Endodermal cell (in vitro differentiated cells): ENCODE measurements at regions not wholly inside any gene's neighbourhood (a gene's known extent, or its start where the extent isn't known, plus 50 kb on each side); places are given as distances from the start of the nearest gene placed in this dataset.

Source experiments
- DNase-seq: peaks from one replicate; pipeline ENCODE4 v3.0.0-alpha.2; 2017
- H3K27ac ChIP-seq: 2 replicates; pipeline ENCODE4 v1.5.1; 2013; ENCODE audit warnings: mild to moderate bottlenecking, low read depth, low read length, moderate library complexity
- H3K27me3 ChIP-seq: 2 replicates; pipeline ENCODE4 v1.6.1; 2013; ENCODE audit warnings: mild to moderate bottlenecking, low read length, moderate library complexity; ENCODE audit not compliant: insufficient read depth, control insufficient read depth, poor library complexity, severe bottlenecking
- H3K36me3 ChIP-seq: 2 replicates; pipeline ENCODE4 v1.7.0; 2013; ENCODE audit warnings: mild to moderate bottlenecking, low read length, moderate library complexity; ENCODE audit not compliant: control insufficient read depth, insufficient read depth
- H3K4me1 ChIP-seq: one replicate; pipeline ENCODE4 v1.7.0; 2013; ENCODE audit warnings: low read length; ENCODE audit not compliant: control insufficient read depth, insufficient read depth
- H3K4me3 ChIP-seq: 2 replicates; pipeline ENCODE4 v1.5.1; 2013; ENCODE audit warnings: mild to moderate bottlenecking, low read length, moderate library complexity
- H3K9ac ChIP-seq: 2 replicates; pipeline ENCODE4 v1.6.1; 2013; ENCODE audit warnings: mild to moderate bottlenecking, low read length, moderate library complexity; ENCODE audit not compliant: poor library complexity, severe bottlenecking; ENCODE audit errors: extremely low read depth
- H3K9me3 ChIP-seq: 2 replicates; pipeline ENCODE4 v1.6.1; 2013; ENCODE audit warnings: mild to moderate bottlenecking, low read length, moderate library complexity; ENCODE audit not compliant: control insufficient read depth
- H3K27ac Mint-ChIP-seq: 2 replicates; pipeline ENCODE4 v1.8.0; 2020; ENCODE audit warnings: mixed read lengths
- H3K27me3 Mint-ChIP-seq: 2 replicates; pipeline ENCODE4 v1.8.0; 2021; ENCODE audit warnings: mild to moderate bottlenecking, mixed read lengths; ENCODE audit not compliant: insufficient read depth
- H3K36me3 Mint-ChIP-seq: 2 replicates; pipeline ENCODE4 v1.8.0; 2020; ENCODE audit warnings: low read depth, mixed read lengths
- H3K4me1 Mint-ChIP-seq: 2 replicates; pipeline ENCODE4 v1.8.0; 2020; ENCODE audit warnings: mixed read lengths
- H3K4me3 Mint-ChIP-seq: 2 replicates; pipeline ENCODE4 v1.8.0; 2020; ENCODE audit warnings: mild to moderate bottlenecking, moderate library complexity, mixed read lengths
- H3K9me3 Mint-ChIP-seq: 2 replicates; pipeline ENCODE4 v1.8.0; 2020; ENCODE audit warnings: mild to moderate bottlenecking, mixed read lengths
- CTCF ChIP-seq: fragments of 200-600 bp; sonication (generic); conservative IDR thresholded peaks from 2 replicates; pipeline ENCODE4 v1.5.0; 2021; ENCODE audit warnings: antibody characterized with exemption, mild to moderate bottlenecking
- WGBS, 2 experiments: methylation state at CpG; one replicate each; pipeline versions ENCODE4 v1.1.5 to v1.1.7; 2013; ENCODE audit warnings: missing lambda C conversion rate in 2 of 2, mixed read lengths in 1 of 2; ENCODE audit not compliant: insufficient coverage in 1 of 2, insufficient read length in 1 of 2; 5-methylcytosine and 5-hydroxymethylcytosine counted together

- WGBS, 2 experiments, result 79 to 88% methylated on average over 6 to 12 of the region's 12 CpGs
- Mint-ChIP-seq H3K4me3 (no peak overlapping the region), H3K27me3 (no peaks in the 10 kb centered on the region), H3K36me3 (no peaks in the 10 kb centered on the region), H3K4me1 (peaks cover 4% of the 10 kb centered on the region), H3K9me3 (no peaks in the 10 kb centered on the region), H3K27ac (no peak overlapping the region)
- H3K9ac ChIP-seq, result no peak overlapping the region
- no peak overlapping the region for H3K4me3 ChIP-seq
- no peak overlapping the region for H3K27ac ChIP-seq
- no peak for TF ChIP-seq CTCF
- DNase-seq, result no peak
- H3K36me3 ChIP-seq, result no peaks in the 10 kb centered on the region
- H3K9me3 ChIP-seq, result no peaks in the 10 kb centered on the region
- no peaks in the 10 kb centered on the region for H3K4me1 ChIP-seq
- H3K27me3 ChIP-seq, result no peaks in the 10 kb centered on the region
Observed at GRCh38 chr6:19976411-19977129, 139.4 kb downstream of the ID4 start.

GRCh38 chr6:19979059-19979458 lies 141.9 kb downstream of the ID4 start:
- DNase-seq, result no peak
- no peaks in the 10 kb centered on the region for H3K27me3 Mint-ChIP-seq
- no peak overlapping the region for H3K9ac ChIP-seq
- H3K4me3 ChIP-seq, result no peak overlapping the region
- TF ChIP-seq CTCF, result no peak
- no peak overlapping the region for H3K27ac Mint-ChIP-seq
- WGBS, 2 experiments, result 94% methylated on average over 6 to 7 of the region's 7 CpGs
- H3K27ac ChIP-seq, result no peak overlapping the region
- H3K4me3 Mint-ChIP-seq, result no peak overlapping the region
- no peaks in the 10 kb centered on the region for H3K9me3 ChIP-seq
- H3K27me3 ChIP-seq, result no peaks in the 10 kb centered on the region
- H3K36me3 Mint-ChIP-seq, result no peaks in the 10 kb centered on the region
- no peaks in the 10 kb centered on the region for H3K9me3 Mint-ChIP-seq
- no peaks in the 10 kb centered on the region for H3K4me1 ChIP-seq
- peaks cover 4% of the 10 kb centered on the region for H3K4me1 Mint-ChIP-seq
- no peaks in the 10 kb centered on the region for H3K36me3 ChIP-seq

- no peak overlapping the region for H3K27ac ChIP-seq
- no peak overlapping the region for H3K9ac ChIP-seq
- no CpG with 5 or more reads among the region's 1 CpG for WGBS, 2 experiments
- H3K27me3 ChIP-seq, result no peaks in the 10 kb centered on the region
- Mint-ChIP-seq H3K27ac (no peak overlapping the region), H3K4me1 (peaks cover 4% of the 10 kb centered on the region), H3K36me3 (no peaks in the 10 kb centered on the region), H3K9me3 (no peaks in the 10 kb centered on the region), H3K27me3 (no peaks in the 10 kb centered on the region), H3K4me3 (no peak overlapping the region)
- H3K36me3 ChIP-seq, result no peaks in the 10 kb centered on the region
- no peaks in the 10 kb centered on the region for H3K4me1 ChIP-seq
- no peak for TF ChIP-seq CTCF
- no peak overlapping the region for H3K4me3 ChIP-seq
- H3K9me3 ChIP-seq, result no peaks in the 10 kb centered on the region
- DNase-seq, result no peak
Observed at GRCh38 chr6:19979986-19980385, 142.8 kb downstream of the ID4 start.
